Esophagus muscularis mucosa (tissue), 4 donors: ENCODE measurements at regions not wholly inside any gene's neighbourhood (a gene's known extent, or its start where the extent isn't known, plus 50 kb on each side); places are given as distances from the start of the nearest gene placed in this dataset.

Experiments used
- DNase-seq: peaks from one replicate; pipeline ENCODE4 v3.0.0-alpha.2; 2017; ENCODE audit errors: extremely low spot score
- H3K27ac ChIP-seq, 4 donors: fragments of 200-600 bp; sonication (generic); replicated peaks in 1 of 4; 1 replicate in 3 of 4; 2 replicates in 1 of 4; pipeline ENCODE4 v1.5.1; 2016 to 2019; ENCODE audit warnings: mild to moderate bottlenecking in 1 of 4
- H3K27me3 ChIP-seq, 4 donors: fragments of 200-600 bp; sonication (generic); one replicate each; pipeline versions ENCODE4 v1.5.1 to v1.6.0; 2016 to 2019
- H3K36me3 ChIP-seq, 4 donors: fragments of 200-600 bp; sonication (generic); one replicate each; pipeline ENCODE4 v1.5.1; 2016 to 2019
- H3K4me1 ChIP-seq, 4 donors: fragments of 200-600 bp; sonication (generic); one replicate each; pipeline ENCODE4 v1.5.1; 2016 to 2019
- H3K4me3 ChIP-seq, 4 donors: fragments of 200-600 bp; sonication (generic); 1 replicate in 2 of 4; 2 replicates in 2 of 4; pipeline ENCODE4 v1.5.1; 2016 to 2019; ENCODE audit warnings: mild to moderate bottlenecking in 4 of 4, moderate library complexity in 1 of 4
- H3K9me3 ChIP-seq, 4 donors: fragments of 200-600 bp; sonication (generic); 1 replicate in 3 of 4; 2 replicates in 1 of 4; pipeline ENCODE4 v1.5.1; 2016 to 2019
- EP300 ChIP-seq: sonication (generic); formaldehyde crosslinking; IDR thresholded peaks from one replicate; pipeline ENCODE4 v1.6.1; 2017; ENCODE audit warnings: antibody characterized with exemption
- POLR2A ChIP-seq: fragments of 450-650 bp; IDR thresholded peaks from one replicate; pipeline ENCODE4 v1.6.1; 2017; ENCODE audit warnings: antibody characterized with exemption, moderate library complexity, mild to moderate bottlenecking, low read depth
- POLR2AphosphoS5 ChIP-seq, 2 donors: sonication (generic); formaldehyde crosslinking; IDR thresholded peaks; one replicate each; pipeline ENCODE4 v1.6.1; 2017; ENCODE audit warnings: antibody characterized with exemption in 2 of 2
- WGBS: methylation state at CpG from one replicate; pipeline ENCODE4 v1.1.5; 2018; 5-methylcytosine and 5-hydroxymethylcytosine counted together
- intact Hi-C: fragments of 100-400 bp; cut with DNase I; formaldehyde crosslinking; loops from one replicate; pipeline ENCODE4 v1.15.1; 2023
- TF ChIP-seq, protein P1 (sequence below), 3 experiments: fragments of 200-600 bp in 2 of 3; fragments of 450-650 bp in 1 of 3; sonication (generic) in 2 of 3; IDR thresholded peaks; one replicate each; pipeline ENCODE4 v1.5.1; 2017 to 2019; ENCODE audit warnings: antibody characterized with exemption in 3 of 3, mild to moderate bottlenecking in 2 of 3, moderate library complexity in 1 of 3

DNA sequence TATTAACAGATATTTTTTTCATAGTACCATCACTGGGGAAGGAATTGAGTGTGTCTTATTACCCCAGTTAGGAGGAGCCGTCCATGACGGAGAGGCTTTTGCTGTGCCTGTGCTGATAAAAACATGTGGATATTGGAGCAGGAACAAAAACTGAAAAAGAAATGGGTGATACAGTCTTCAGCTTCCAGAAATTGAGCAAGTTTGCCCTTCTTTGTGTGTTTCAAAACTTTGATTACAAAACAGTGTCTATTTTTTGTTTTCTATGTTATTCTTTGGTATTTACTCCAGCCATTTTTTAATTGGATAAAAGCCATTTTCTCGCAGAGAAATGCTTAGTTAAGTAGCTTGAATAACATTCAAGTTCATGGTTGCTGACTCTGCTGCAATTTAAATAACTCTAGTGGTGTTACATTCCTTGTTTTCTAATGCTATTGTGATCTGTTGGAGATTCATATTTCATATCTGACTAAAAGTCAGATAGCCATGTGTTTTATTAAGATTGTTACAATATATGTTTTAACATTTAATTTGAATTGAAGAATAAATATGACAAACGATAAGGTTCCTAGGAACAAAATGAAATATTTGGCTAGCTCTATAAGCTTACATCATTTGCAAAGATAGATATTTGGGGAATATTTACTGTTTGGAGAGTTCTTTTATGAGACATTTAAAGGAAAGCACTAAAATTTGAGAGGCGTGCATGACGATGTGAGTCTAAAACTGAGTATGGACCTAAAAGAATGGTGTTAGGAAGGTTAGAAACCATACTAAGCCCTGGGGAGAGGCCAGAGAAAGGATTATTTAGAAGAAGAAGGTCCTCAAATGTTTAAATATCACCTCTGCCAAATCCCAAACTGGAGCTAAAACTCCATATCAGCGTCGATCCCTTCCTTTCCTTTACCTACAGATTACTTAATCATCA is 747.3 kb upstream of the CELF2 start:
- H3K9me3 ChIP-seq, result no peaks in the 10 kb centered on the region
- DNase-seq, result no peak
- H3K27me3 ChIP-seq, result no peaks in the 10 kb centered on the region
- no peak overlapping the region for H3K4me3 ChIP-seq
- WGBS, result 61% methylated on average over 8 of the region's 8 CpGs
- H3K4me1 ChIP-seq, result peaks cover 0 to 7% (median 0%) of the 10 kb centered on the region in 4 donors
- H3K36me3 ChIP-seq, result no peaks in the 10 kb centered on the region
- no peak overlapping the region for H3K27ac ChIP-seq
- TF ChIP-seq POLR2AphosphoS5 (IDR thresholded peaks at IDR 0.05), result no peak
- no peak for TF ChIP-seq EP300
- no peak for TF ChIP-seq POLR2A
- TF ChIP-seq, protein P1, sequence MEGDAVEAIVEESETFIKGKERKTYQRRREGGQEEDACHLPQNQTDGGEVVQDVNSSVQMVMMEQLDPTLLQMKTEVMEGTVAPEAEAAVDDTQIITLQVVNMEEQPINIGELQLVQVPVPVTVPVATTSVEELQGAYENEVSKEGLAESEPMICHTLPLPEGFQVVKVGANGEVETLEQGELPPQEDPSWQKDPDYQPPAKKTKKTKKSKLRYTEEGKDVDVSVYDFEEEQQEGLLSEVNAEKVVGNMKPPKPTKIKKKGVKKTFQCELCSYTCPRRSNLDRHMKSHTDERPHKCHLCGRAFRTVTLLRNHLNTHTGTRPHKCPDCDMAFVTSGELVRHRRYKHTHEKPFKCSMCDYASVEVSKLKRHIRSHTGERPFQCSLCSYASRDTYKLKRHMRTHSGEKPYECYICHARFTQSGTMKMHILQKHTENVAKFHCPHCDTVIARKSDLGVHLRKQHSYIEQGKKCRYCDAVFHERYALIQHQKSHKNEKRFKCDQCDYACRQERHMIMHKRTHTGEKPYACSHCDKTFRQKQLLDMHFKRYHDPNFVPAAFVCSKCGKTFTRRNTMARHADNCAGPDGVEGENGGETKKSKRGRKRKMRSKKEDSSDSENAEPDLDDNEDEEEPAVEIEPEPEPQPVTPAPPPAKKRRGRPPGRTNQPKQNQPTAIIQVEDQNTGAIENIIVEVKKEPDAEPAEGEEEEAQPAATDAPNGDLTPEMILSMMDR (IDR thresholded peaks at IDR 0.05), result no peak
- intact Hi-C loops, result no loop called here

DNA sequence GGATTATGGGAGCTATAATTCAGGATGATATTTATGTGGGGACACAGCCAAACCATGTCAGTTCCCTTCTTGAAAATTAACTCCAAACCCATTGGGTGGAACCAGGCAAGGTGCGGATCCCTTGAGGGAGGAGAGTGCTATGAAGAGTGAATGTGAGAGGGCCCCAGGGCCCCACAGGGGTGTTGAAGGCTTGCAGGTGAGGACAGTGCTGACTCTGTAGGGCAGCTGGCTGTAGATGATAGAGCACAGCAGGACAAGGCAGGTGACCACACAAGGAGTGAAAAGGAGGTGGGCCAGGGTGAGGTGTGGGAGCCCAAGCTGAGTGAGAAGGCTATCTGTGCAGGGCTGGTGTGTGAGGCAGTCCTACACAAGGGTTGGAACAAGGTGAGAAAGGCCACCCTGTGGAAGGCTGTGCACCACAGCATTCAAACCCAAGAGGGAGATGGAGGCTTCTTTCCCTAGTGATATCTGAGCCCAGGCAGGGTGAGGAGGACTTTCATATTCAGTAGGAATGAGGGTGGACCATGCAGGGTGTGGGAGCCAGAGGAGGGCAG is 746.0 kb upstream of the CELF2 start:
- no peaks in the 10 kb centered on the region for H3K9me3 ChIP-seq
- intact Hi-C loops, result no loop called here
- no peak for DNase-seq
- 100% methylated on average over 1 of the region's 1 CpG for WGBS
- peaks cover 0 to 7% (median 0%) of the 10 kb centered on the region in 4 donors for H3K4me1 ChIP-seq
- no peak overlapping the region for H3K27ac ChIP-seq
- H3K4me3 ChIP-seq, result no peak overlapping the region
- no peaks in the 10 kb centered on the region for H3K36me3 ChIP-seq
- TF ChIP-seq POLR2AphosphoS5 (IDR thresholded peaks at IDR 0.05), result no peak
- TF ChIP-seq EP300, result no peak
- TF ChIP-seq, protein P1 (IDR thresholded peaks at IDR 0.05), result no peak
- no peak for TF ChIP-seq POLR2A
- no peaks in the 10 kb centered on the region for H3K27me3 ChIP-seq

DNA sequence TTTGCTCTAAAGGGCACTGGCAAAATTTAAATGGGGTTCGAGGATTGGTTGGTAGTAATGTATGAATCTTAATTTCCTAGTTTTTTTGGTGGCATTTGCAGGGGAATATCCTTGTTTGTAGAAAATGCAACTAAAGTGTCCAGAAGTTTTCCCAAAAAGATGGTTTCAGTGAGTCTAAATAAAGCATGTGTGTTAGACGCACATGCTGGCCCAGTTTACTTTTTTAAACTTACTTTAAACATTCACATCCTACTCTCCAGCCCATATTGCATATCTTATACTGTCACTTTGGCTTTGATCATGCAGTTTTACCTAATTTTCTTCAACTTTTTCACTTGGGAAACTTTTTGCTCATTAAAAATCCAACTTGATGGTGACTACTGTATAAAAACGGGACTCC is 744.0 kb upstream of the CELF2 start:
- H3K4me1 ChIP-seq, result peaks cover 0 to 7% (median 0%) of the 10 kb centered on the region in 4 donors
- H3K36me3 ChIP-seq, result no peaks in the 10 kb centered on the region
- H3K9me3 ChIP-seq, result no peaks in the 10 kb centered on the region
- H3K27me3 ChIP-seq, result no peaks in the 10 kb centered on the region
- H3K4me3 ChIP-seq, result no peak overlapping the region
- H3K27ac ChIP-seq, result no peak overlapping the region
- intact Hi-C loops, result no loop called here
- TF ChIP-seq POLR2AphosphoS5 (IDR thresholded peaks at IDR 0.05) (no peak), EP300 (no peak), POLR2A (no peak)
- TF ChIP-seq, protein P1 (IDR thresholded peaks at IDR 0.05), result no peak
- WGBS, result 74% methylated on average over 3 of the region's 3 CpGs
- DNase-seq, result no peak

DNA sequence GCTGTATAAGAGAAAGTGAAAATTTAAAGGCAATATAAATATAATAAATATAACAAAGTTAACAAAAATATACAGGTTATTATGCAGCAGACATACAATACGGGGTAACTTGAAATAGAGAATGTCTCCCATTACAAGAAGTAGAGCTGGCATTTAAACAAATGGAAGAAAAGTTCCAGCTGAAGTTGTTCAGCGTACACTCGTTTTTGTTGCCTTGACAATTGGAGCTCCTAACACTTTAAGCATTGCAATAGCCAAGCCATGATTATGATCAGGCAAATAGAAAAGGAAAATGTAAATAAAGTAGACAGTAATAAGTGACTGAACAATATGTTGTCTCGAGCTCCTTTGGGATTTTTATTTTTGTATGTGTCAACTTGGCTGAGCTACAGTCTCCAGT is 737.8 kb upstream of the CELF2 start:
- intact Hi-C loops, result no loop called here
- Histone ChIP-seq H3K27ac (no peak overlapping the region), H3K4me3 (no peak overlapping the region), H3K36me3 (no peaks in the 10 kb centered on the region), H3K27me3 (no peaks in the 10 kb centered on the region), H3K4me1 (no peaks in the 10 kb centered on the region), H3K9me3 (no peaks in the 10 kb centered on the region)
- WGBS, result 37% methylated on average over 4 of the region's 4 CpGs
- DNase-seq, result no peak
- no peak for TF ChIP-seq POLR2A
- TF ChIP-seq, protein P1 (IDR thresholded peaks at IDR 0.05), result no peak
